ENCODE measurements at regions not wholly inside any gene's neighbourhood (a gene's known extent, or its start where the extent isn't known, plus 50 kb on each side); places are given as distances from the start of the nearest gene placed in this dataset.

DNA sequence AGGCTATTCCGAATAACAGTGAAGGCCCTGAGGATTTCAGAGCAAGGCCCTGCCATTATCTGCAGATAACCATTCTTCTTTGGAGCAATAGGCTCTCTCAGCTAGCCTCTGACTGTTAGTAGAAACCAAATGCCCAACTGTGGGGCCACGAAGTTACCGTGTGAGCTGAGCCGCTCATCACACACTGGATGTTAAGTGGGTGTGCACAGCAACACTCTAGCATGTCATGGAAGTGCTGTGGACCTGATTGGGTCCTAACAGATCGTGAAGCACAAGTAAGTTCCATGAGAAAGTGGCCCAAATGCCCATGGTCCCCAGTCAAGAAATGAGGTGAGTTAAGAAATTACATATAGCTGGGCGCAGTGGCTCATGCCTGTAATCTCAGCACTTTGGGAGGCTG is 190.4 kb downstream of the ALG10 start:
- CTCF ChIA-PET (ENCODE audit: low intra/inter-chr PET ratio, low total read pairs), result no interaction called here
- in situ Hi-C loops (cut with HindIII; ENCODE audit: extremely low pct_ligation_motif_present, low pct_unique_long_range_greater_than_20kb), result loop anchor here (10.0 to 25.0 kb wide), 2 partner anchors 168 to 1275 kb away; no protein-coding TSS in a partner anchor

More for the DNA sequence above, 190.4 kb downstream of the ALG10 start:
- 50% methylated on average over 4 of the region's 6 CpGs for WGBS (ENCODE audit: low lambda C conversion rate)
- no TSS peak for BruUV-seq (replicated peaks)
- Histone ChIP-seq H3K4me3 (replicated peaks in 1 of 3; ENCODE audit: insufficient read depth in 1 of 3, low read depth in 2 of 3, low read length in 3 of 3) (no peak overlapping the region), H3K79me2 (ENCODE audit: insufficient read depth, low read length) (no peaks in the 10 kb centered on the region), H3K4me1 (ENCODE audit: insufficient read depth, low read length) (no peaks in the 10 kb centered on the region), H2AFZ (ENCODE audit: low read length) (no peak overlapping the region), H3K4me2 (ENCODE audit: low read depth, low read length) (no peak overlapping the region), H3K36me3 (replicated peaks in 1 of 2; ENCODE audit: control insufficient read depth in 1 of 2, insufficient read depth in 2 of 2, low read length in 2 of 2) (no peaks in the 10 kb centered on the region), H3K9ac (ENCODE audit: insufficient read depth, low read depth, low read length) (no peak overlapping the region), H4K20me1 (ENCODE audit: insufficient read depth, low read length) (no peaks in the 10 kb centered on the region), H3K27ac (ENCODE audit: extremely low read length, insufficient read depth, low read length) (no peak overlapping the region), H3K27me3 (ENCODE audit: control insufficient read depth in 1 of 2, insufficient read depth in 2 of 2, low read length in 2 of 2) (peaks cover 0 to 1% of the 10 kb centered on the region in 2 experiments; a peak in 1 of 5 replicates), H3K9me3 (ENCODE audit: low read length) (no peaks in the 10 kb centered on the region)
- DNase-seq (ENCODE audit: low spot score) (no peak), ATAC-seq (no peak), FAIRE-seq (no peak)
- intact Hi-C loops (cut with micrococcal nuclease; ENCODE audit: unreplicated experiment), result no loop called here
- TF ChIP-seq IKZF4 (CRISPR knock-in tag; IDR thresholded peaks at IDR 0.05; ENCODE audit: borderline replicate concordance, low read depth, not compliant biosample characterization), result no peak
- TF ChIP-seq ZNF326 (CRISPR knock-in tag; IDR thresholded peaks at IDR 0.05; ENCODE audit: borderline replicate concordance), result no peak
- TF ChIP-seq POGZ (CRISPR knock-in tag; IDR thresholded peaks at IDR 0.05), result no peak
- no peak for TF ChIP-seq ZNF839 (CRISPR knock-in tag; IDR thresholded peaks at IDR 0.05; ENCODE audit: borderline replicate concordance)
- TF ChIP-seq MATR3 (CRISPR knock-in tag; IDR thresholded peaks at IDR 0.05), result no peak
- TF ChIP-seq, protein P1, sequence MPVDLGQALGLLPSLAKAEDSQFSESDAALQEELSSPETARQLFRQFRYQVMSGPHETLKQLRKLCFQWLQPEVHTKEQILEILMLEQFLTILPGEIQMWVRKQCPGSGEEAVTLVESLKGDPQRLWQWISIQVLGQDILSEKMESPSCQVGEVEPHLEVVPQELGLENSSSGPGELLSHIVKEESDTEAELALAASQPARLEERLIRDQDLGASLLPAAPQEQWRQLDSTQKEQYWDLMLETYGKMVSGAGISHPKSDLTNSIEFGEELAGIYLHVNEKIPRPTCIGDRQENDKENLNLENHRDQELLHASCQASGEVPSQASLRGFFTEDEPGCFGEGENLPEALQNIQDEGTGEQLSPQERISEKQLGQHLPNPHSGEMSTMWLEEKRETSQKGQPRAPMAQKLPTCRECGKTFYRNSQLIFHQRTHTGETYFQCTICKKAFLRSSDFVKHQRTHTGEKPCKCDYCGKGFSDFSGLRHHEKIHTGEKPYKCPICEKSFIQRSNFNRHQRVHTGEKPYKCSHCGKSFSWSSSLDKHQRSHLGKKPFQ (CRISPR knock-in tag; IDR thresholded peaks at IDR 0.05; ENCODE audit: insufficient replicate concordance), result no peak
- no peak for TF ChIP-seq ZNF605 (CRISPR knock-in tag; IDR thresholded peaks at IDR 0.05)
- TF ChIP-seq ZNF761 (CRISPR knock-in tag; conservative IDR thresholded peaks at IDR 0.05), result no peak
- TF ChIP-seq POLR2AphosphoS5 (IDR thresholded peaks at IDR 0.05; ENCODE audit: low read depth, low read length), result no peak
- TF ChIP-seq NR2F2 (IDR thresholded peaks at IDR 0.05; ENCODE audit: borderline replicate concordance, low read depth), result no peak
- no peak for TF ChIP-seq TP53 (CRISPR knock-in tag; conservative IDR thresholded peaks at IDR 0.05)
- no peak for TF ChIP-seq TBP (CRISPR knock-in tag; IDR thresholded peaks at IDR 0.05)
- TF ChIP-seq ZNF430 (CRISPR knock-in tag; IDR thresholded peaks at IDR 0.05), result no peak
- TF ChIP-seq, protein P2, sequence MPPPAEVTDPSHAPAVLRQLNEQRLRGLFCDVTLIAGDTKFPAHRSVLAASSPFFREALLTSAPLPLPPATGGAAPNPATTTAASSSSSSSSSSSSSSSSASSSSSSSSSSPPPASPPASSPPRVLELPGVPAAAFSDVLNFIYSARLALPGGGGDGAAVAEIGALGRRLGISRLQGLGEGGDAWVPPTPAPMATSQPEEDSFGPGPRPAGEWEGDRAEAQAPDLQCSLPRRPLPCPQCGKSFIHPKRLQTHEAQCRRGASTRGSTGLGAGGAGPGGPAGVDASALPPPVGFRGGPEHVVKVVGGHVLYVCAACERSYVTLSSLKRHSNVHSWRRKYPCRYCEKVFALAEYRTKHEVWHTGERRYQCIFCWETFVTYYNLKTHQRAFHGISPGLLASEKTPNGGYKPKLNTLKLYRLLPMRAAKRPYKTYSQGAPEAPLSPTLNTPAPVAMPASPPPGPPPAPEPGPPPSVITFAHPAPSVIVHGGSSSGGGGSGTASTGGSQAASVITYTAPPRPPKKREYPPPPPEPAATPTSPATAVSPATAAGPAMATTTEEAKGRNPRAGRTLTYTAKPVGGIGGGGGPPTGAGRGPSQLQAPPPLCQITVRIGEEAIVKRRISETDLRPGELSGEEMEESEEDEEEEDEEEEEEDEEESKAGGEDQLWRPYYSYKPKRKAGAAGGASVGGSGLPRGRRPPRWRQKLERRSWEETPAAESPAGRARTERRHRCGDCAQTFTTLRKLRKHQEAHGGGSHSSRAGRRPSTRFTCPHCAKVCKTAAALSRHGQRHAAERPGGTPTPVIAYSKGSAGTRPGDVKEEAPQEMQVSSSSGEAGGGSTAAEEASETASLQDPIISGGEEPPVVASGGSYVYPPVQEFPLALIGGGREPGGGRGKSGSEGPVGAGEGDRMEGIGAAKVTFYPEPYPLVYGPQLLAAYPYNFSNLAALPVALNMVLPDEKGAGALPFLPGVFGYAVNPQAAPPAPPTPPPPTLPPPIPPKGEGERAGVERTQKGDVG (CRISPR knock-in tag; IDR thresholded peaks at IDR 0.05; ENCODE audit: borderline replicate concordance), result no peak
- no peak for TF ChIP-seq SKI (IDR thresholded peaks at IDR 0.05; ENCODE audit: partially characterized antibody)
- no peak for TF ChIP-seq GABPB1 (CRISPR knock-in tag; IDR thresholded peaks at IDR 0.05)
- TF ChIP-seq ZNF205 (CRISPR knock-in tag; IDR thresholded peaks at IDR 0.05), result no peak
- TF ChIP-seq SNRNP70 (IDR thresholded peaks at IDR 0.05; ENCODE audit: low read depth, low read length), result no peak
- no peak for TF ChIP-seq ZNF652 (CRISPR knock-in tag; IDR thresholded peaks at IDR 0.05; ENCODE audit: borderline replicate concordance, low read depth)
- no peak for TF ChIP-seq ZNF317 (CRISPR knock-in tag; IDR thresholded peaks at IDR 0.05)
- POLR2A ChIA-PET, result no interaction called here

Data from HepG2 (cell line).